KMS-11 (cell line): ENCODE measurements at regions not wholly inside any gene's neighbourhood (a gene's known extent, or its start where the extent isn't known, plus 50 kb on each side); places are given as distances from the start of the nearest gene placed in this dataset.

Experiments used
- H2AFZ ChIP-seq: fragments of 200-600 bp; sonication (generic); 2 replicates; pipeline ENCODE4 v1.6.1; 2016; ENCODE audit warnings: antibody characterized with exemption, mixed run types, low read depth
- H3K27ac ChIP-seq: fragments of 200-600 bp; sonication (generic); 2 replicates; pipeline ENCODE4 v1.6.1; 2016; ENCODE audit warnings: mild to moderate bottlenecking, mixed run types
- H3K27me3 ChIP-seq: fragments of 200-600 bp; sonication (generic); 2 replicates; pipeline ENCODE4 v1.6.1; 2017; ENCODE audit warnings: mild to moderate bottlenecking, low read depth, mixed run types, moderate library complexity; ENCODE audit not compliant: insufficient read depth
- H3K36me3 ChIP-seq: fragments of 200-600 bp; sonication (generic); 2 replicates; pipeline ENCODE4 v1.6.1; 2017; ENCODE audit warnings: mild to moderate bottlenecking, mixed run types; ENCODE audit not compliant: insufficient read depth
- H3K4me1 ChIP-seq: fragments of 200-600 bp; sonication (generic); 2 replicates; pipeline ENCODE4 v1.6.1; 2016; ENCODE audit warnings: mild to moderate bottlenecking, low read depth, mixed run types; ENCODE audit not compliant: poor library complexity, severe bottlenecking
- H3K4me2 ChIP-seq: fragments of 200-600 bp; sonication (generic); 2 replicates; pipeline ENCODE4 v1.7.0; 2016; ENCODE audit warnings: mild to moderate bottlenecking, mixed run types
- H3K4me3 ChIP-seq: fragments of 200-600 bp; sonication (generic); IDR thresholded peaks from 2 replicates; pipeline ENCODE4 v1.6.1; 2017; ENCODE audit warnings: low read depth, low read length, mixed read lengths; ENCODE audit not compliant: insufficient read depth
- H3K79me2 ChIP-seq: fragments of 200-600 bp; sonication (generic); 2 replicates; pipeline ENCODE4 v1.6.1; 2016; ENCODE audit warnings: low read depth, mixed run types; ENCODE audit not compliant: insufficient read depth
- H3K9ac ChIP-seq: fragments of 200-600 bp; sonication (generic); 2 replicates; pipeline ENCODE4 v1.6.1; 2016; ENCODE audit warnings: mild to moderate bottlenecking, mixed run types
- H4K20me1 ChIP-seq: fragments of 200-600 bp; sonication (generic); 2 replicates; pipeline ENCODE4 v1.6.1; 2016; ENCODE audit warnings: mild to moderate bottlenecking, mixed run types; ENCODE audit not compliant: insufficient read depth
- CTCF ChIP-seq: fragments of 200-600 bp; sonication (generic); conservative IDR thresholded peaks from 2 replicates; pipeline ENCODE4 v1.6.1; 2017; ENCODE audit warnings: low read depth, mild to moderate bottlenecking, antibody characterized with exemption, low read length, moderate library complexity, mixed read lengths

GRCh38 chr10:128780156-128780761 is 654.0 kb upstream of the MKI67 start:
- H3K27ac ChIP-seq: no peak overlapping the region
- H3K9ac ChIP-seq: no peak overlapping the region
- H3K36me3 ChIP-seq: no peaks in the 10 kb centered on the region
- no peaks in the 10 kb centered on the region for H4K20me1 ChIP-seq
- no peaks in the 10 kb centered on the region for H3K4me1 ChIP-seq
- H3K4me3 ChIP-seq: no peak overlapping the region
- H3K27me3 ChIP-seq: no peaks in the 10 kb centered on the region
- TF ChIP-seq CTCF: no peak
- no peaks in the 10 kb centered on the region for H3K79me2 ChIP-seq
- no peak overlapping the region for H2AFZ ChIP-seq
- no peak overlapping the region for H3K4me2 ChIP-seq

- H3K4me3 ChIP-seq: no peak overlapping the region
- H2AFZ ChIP-seq: no peak overlapping the region
- TF ChIP-seq CTCF: no peak
- no peak overlapping the region for H3K27ac ChIP-seq
- no peaks in the 10 kb centered on the region for H3K79me2 ChIP-seq
- H4K20me1 ChIP-seq: no peaks in the 10 kb centered on the region
- no peak overlapping the region for H3K9ac ChIP-seq
- no peaks in the 10 kb centered on the region for H3K4me1 ChIP-seq
- H3K36me3 ChIP-seq: no peaks in the 10 kb centered on the region
- H3K27me3 ChIP-seq: no peaks in the 10 kb centered on the region
- H3K4me2 ChIP-seq: no peak overlapping the region
Measured at GRCh38 chr10:128781637-128782036, 655.4 kb upstream of the MKI67 start.

- Histone ChIP-seq H3K4me3 (no peak overlapping the region), H3K79me2 (no peaks in the 10 kb centered on the region), H3K9ac (no peak overlapping the region), H4K20me1 (no peaks in the 10 kb centered on the region), H3K27me3 (no peaks in the 10 kb centered on the region), H3K4me2 (no peak overlapping the region), H3K4me1 (no peaks in the 10 kb centered on the region), H2AFZ (no peak overlapping the region), H3K27ac (no peak overlapping the region), H3K36me3 (no peaks in the 10 kb centered on the region)
- TF ChIP-seq CTCF: no peak
Measured at GRCh38 chr10:128784444-128784843, 658.2 kb upstream of the MKI67 start.

- no peak overlapping the region for H3K27ac ChIP-seq
- H3K79me2 ChIP-seq: no peaks in the 10 kb centered on the region
- H3K4me3 ChIP-seq: no peak overlapping the region
- TF ChIP-seq CTCF: no peak
- no peaks in the 10 kb centered on the region for H3K36me3 ChIP-seq
- H2AFZ ChIP-seq: no peak overlapping the region
- no peaks in the 10 kb centered on the region for H4K20me1 ChIP-seq
- H3K9ac ChIP-seq: no peak overlapping the region
- no peak overlapping the region for H3K4me2 ChIP-seq
- no peaks in the 10 kb centered on the region for H3K4me1 ChIP-seq
- H3K27me3 ChIP-seq: no peaks in the 10 kb centered on the region
Measured at GRCh38 chr10:128792426-128793140, 666.4 kb upstream of the MKI67 start.
